HCT116 (cell line): ENCODE measurements at regions not wholly inside any gene's neighbourhood (a gene's known extent, or its start where the extent isn't known, plus 50 kb on each side); places are given as distances from the start of the nearest gene placed in this dataset.
A peak's percentile ranks its signal among the peaks of the same experiment; 100 is the strongest.

Experiments used
- ATAC-seq: fragments of 200-7000 bp; cut with Tn5 transposase; 2 replicates; pipeline ENCODE4 v1.9.1; 2020; ENCODE audit warnings: mild to moderate bottlenecking, moderate library complexity
- BruUV-seq: library from RNA; stranded (reverse); fragments of 400-500 nt; replicated peaks from 2 replicates; lab custom pipeline; 2021; lab: Mats Ljungman, UMichigan
- CTCF ChIA-PET: fragments of 300-600 bp; sonication (Branson Sonifier 250); formaldehyde crosslinking; loops from one replicate; lab custom pipeline; 2021; ENCODE audit warnings: antibody characterized with exemption; lab: Charles Lee
- POLR2A ChIA-PET: fragments of 300-600, 350-600 bp; sonication (Branson Sonifier 250); formaldehyde crosslinking; loops from one replicate; lab custom pipeline; 2021; ENCODE audit warnings: antibody characterized with exemption; lab: Charles Lee
- RAD21 ChIA-PET, 2 experiments: fragments of 300-600 bp; sonication (Branson Sonifier 250); formaldehyde crosslinking; loops; one replicate each; lab custom pipeline; 2023; ENCODE audit warnings: low total read pairs in 2 of 2; ENCODE audit not compliant: uncharacterized antibody in 2 of 2, unreplicated experiment in 2 of 2, low non-redundant PET in 1 of 2; lab: Charles Lee
- DNase-seq: peaks from one replicate; pipeline ENCODE4 v3.0.0-alpha.2; 2010; ENCODE audit warnings: low read depth, low spot score
- H2AFZ ChIP-seq: fragments of 200-600 bp; shearing (Covaris generic), sonication (generic); 2 replicates; pipeline ENCODE4 v1.6.1; 2017; ENCODE audit warnings: low read depth, mixed run types, mixed read lengths, antibody characterized with exemption, low read length; ENCODE audit not compliant: poor library complexity, severe bottlenecking
- H3K27ac ChIP-seq: 2 replicates; pipeline ENCODE4 v1.5.1; 2012; ENCODE audit warnings: low read depth, low read length
- H3K27me3 ChIP-seq: fragments of 200-600 bp; sonication (generic); 2 replicates; pipeline ENCODE4 v1.6.1; 2016; ENCODE audit warnings: mixed run types, low read length, mixed read lengths; ENCODE audit not compliant: insufficient read depth
- H3K36me3 ChIP-seq, 2 experiments: fragments of 200-500 bp in 1 of 2; fragments of 200-600 bp in 1 of 2; sonication (Bioruptor generic) in 1 of 2; sonication (generic) in 1 of 2; 2 replicates each; pipeline versions ENCODE4 v1.5.1 to v1.6.1; 2014 to 2016; ENCODE audit warnings: low read length in 2 of 2, inconsistent platforms in 1 of 2, mixed read lengths in 1 of 2, mixed run types in 1 of 2; ENCODE audit not compliant: insufficient read depth in 2 of 2, control insufficient read depth in 1 of 2
- H3K4me1 ChIP-seq, 2 experiments: fragments of 200-600 bp in 1 of 2; sonication (generic) in 1 of 2; 2 replicates each; pipeline versions ENCODE4 v1.5.1 to v1.6.1; 2012 to 2017; ENCODE audit warnings: low read length in 2 of 2, inconsistent platforms in 1 of 2, mild to moderate bottlenecking in 1 of 2, mixed read lengths in 1 of 2, mixed run types in 1 of 2, moderate library complexity in 1 of 2; ENCODE audit not compliant: insufficient read depth in 2 of 2, control insufficient read depth in 1 of 2
- H3K4me2 ChIP-seq: fragments of 200-600 bp; sonication (generic); 2 replicates; pipeline ENCODE4 v1.6.1; 2017; ENCODE audit warnings: mixed run types, low read length, mixed read lengths
- H3K4me3 ChIP-seq, 2 experiments: fragments of 200-600 bp in 1 of 2; sonication (generic) in 1 of 2; replicated peaks in 1 of 2; 2 replicates each; pipeline ENCODE4 v1.5.1; 2011 to 2016; ENCODE audit warnings: low read length in 2 of 2, control low read depth in 1 of 2, low read depth in 1 of 2, mild to moderate bottlenecking in 1 of 2, mixed read lengths in 1 of 2, mixed run types in 1 of 2
- H3K79me2 ChIP-seq: fragments of 200-600 bp; sonication (generic); 2 replicates; pipeline ENCODE4 v1.6.1; 2017; ENCODE audit warnings: mild to moderate bottlenecking, mixed run types, low read length, moderate library complexity, mixed read lengths; ENCODE audit not compliant: insufficient read depth
- H3K9ac ChIP-seq: fragments of 200-600 bp; sonication (generic); 2 replicates; pipeline ENCODE4 v1.6.1; 2016; ENCODE audit warnings: low read length, mixed read lengths
- H3K9me2 ChIP-seq: fragments of 200-600 bp; sonication (generic), shearing (Covaris generic); 2 replicates; pipeline ENCODE4 v1.6.1; 2017; ENCODE audit warnings: mixed run types, mild to moderate bottlenecking, moderate library complexity; ENCODE audit not compliant: insufficient read depth
- H3K9me3 ChIP-seq, 2 experiments: fragments of 200-500 bp in 1 of 2; fragments of 200-600 bp in 1 of 2; sonication (Bioruptor generic) in 1 of 2; sonication (generic) in 1 of 2; 2 replicates each; pipeline ENCODE4 v1.6.1; 2014 to 2017; ENCODE audit warnings: low read length in 2 of 2, mixed read lengths in 2 of 2, inconsistent platforms in 1 of 2, low read depth in 1 of 2, mild to moderate bottlenecking in 1 of 2, mixed run types in 1 of 2, moderate library complexity in 1 of 2; ENCODE audit not compliant: control insufficient read depth in 1 of 2, insufficient read depth in 1 of 2
- H4K20me1 ChIP-seq: fragments of 200-600 bp; sonication (generic), shearing (Covaris generic); 2 replicates; pipeline ENCODE4 v1.6.1; 2017; ENCODE audit warnings: mixed run types, mild to moderate bottlenecking, moderate library complexity; ENCODE audit not compliant: insufficient read depth
- CEBPB ChIP-seq: IDR thresholded peaks from 2 replicates; pipeline ENCODE4 v1.6.1; 2012; ENCODE audit warnings: low read depth
- ELF1 ChIP-seq: IDR thresholded peaks from 2 replicates; pipeline ENCODE4 v1.6.1; 2012; ENCODE audit warnings: low read depth, borderline replicate concordance
- EZH2 ChIP-seq: fragments of 200-600 bp; sonication (generic); IDR thresholded peaks from 2 replicates; pipeline ENCODE4 v1.6.1; 2017; ENCODE audit warnings: antibody characterized with exemption, mixed run types
- EZH2phosphoT487 ChIP-seq: fragments of 200-600 bp; IDR thresholded peaks from 2 replicates; pipeline ENCODE4 v1.6.1; 2018; ENCODE audit warnings: antibody characterized with exemption, borderline replicate concordance
- FOSL1 ChIP-seq: IDR thresholded peaks from 2 replicates; pipeline ENCODE4 v1.6.1; 2012; ENCODE audit warnings: low read depth
- POLR2AphosphoS5 ChIP-seq: IDR thresholded peaks from 2 replicates; pipeline ENCODE4 v1.6.1; 2011; ENCODE audit warnings: mild to moderate bottlenecking, low read depth, low read length, moderate library complexity
- RAD21 ChIP-seq: IDR thresholded peaks from 2 replicates; pipeline ENCODE4 v1.6.1; 2012; ENCODE audit warnings: low read depth, mild to moderate bottlenecking
- SRF ChIP-seq: IDR thresholded peaks from 2 replicates; pipeline ENCODE4 v1.6.1; 2012; ENCODE audit warnings: low read depth
- TCF7L2 ChIP-seq: IDR thresholded peaks from 2 replicates; pipeline ENCODE4 v1.7.0; 2011; ENCODE audit warnings: borderline replicate concordance, inconsistent platforms; ENCODE audit not compliant: insufficient read depth, insufficient read length; ENCODE audit errors: extremely low read depth
- intact Hi-C: fragments of 100-400 bp; cut with micrococcal nuclease; formaldehyde crosslinking; loops from 2 replicates; pipeline ENCODE4 v1.10.0; 2022
- TF ChIP-seq, protein P1 (sequence below), 3 experiments: fragments of 200-600 bp in 1 of 3; sonication (generic) in 1 of 3; IDR thresholded peaks in 2 of 3; conservative IDR thresholded peaks in 1 of 3; 2 replicates each; pipeline ENCODE4 v1.5.1; 2012 to 2017; ENCODE audit warnings: low read depth in 2 of 3, low read length in 2 of 3, antibody characterized with exemption in 1 of 3, borderline replicate concordance in 1 of 3, control low read depth in 1 of 3, mild to moderate bottlenecking in 1 of 3, mixed read lengths in 1 of 3, mixed run types in 1 of 3, moderate library complexity in 1 of 3; ENCODE audit not compliant: insufficient read depth in 1 of 3

DNA sequence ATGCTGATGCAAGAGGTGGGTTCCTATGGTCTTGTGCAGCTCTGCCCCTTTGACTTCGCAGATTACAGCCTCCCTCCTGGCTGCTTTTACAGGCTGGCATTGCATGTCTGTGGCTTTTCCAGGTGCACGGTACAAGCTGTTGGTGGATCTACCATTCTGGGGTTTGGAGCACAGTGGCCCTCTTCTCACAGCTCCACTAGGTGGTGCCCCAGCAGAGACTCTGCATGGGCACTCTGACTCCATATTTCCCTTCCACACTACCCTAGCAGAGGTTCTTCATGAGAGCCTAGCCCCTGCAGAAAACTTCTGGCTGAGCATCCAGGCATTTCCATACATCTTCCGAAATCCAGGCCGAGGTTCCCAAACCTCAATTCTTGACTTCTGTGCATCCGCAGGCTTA is 989.0 kb downstream of the PLA2G4A start:
- Histone ChIP-seq H3K27ac (no peak overlapping the region), H3K4me1 (no peaks in the 10 kb centered on the region), H3K4me3 (no peak overlapping the region), H4K20me1 (no peaks in the 10 kb centered on the region), H3K79me2 (no peaks in the 10 kb centered on the region), H3K9me2 (no peaks in the 10 kb centered on the region), H3K4me2 (no peak overlapping the region), H3K9me3 (no peaks in the 10 kb centered on the region), H3K27me3 (no peaks in the 10 kb centered on the region), H3K9ac (no peak overlapping the region), H3K36me3 (no peaks in the 10 kb centered on the region), H2AFZ (no peak overlapping the region)
- ATAC-seq (no peak; the same call in 1 of the 2 replicates), DNase-seq (no peak)
- ChIA-PET CTCF (interaction anchor here (0.9 kb wide), 1 partner anchor 19 kb away, joined by 3 read pairs; no protein-coding TSS in a partner anchor), POLR2A (no interaction called here), RAD21 (no interaction called here)
- intact Hi-C loops: no loop called here
- BruUV-seq: no TSS peak
- TF ChIP-seq RAD21 (peak; percentile 26; the same call in 1 of the 2 replicates), POLR2AphosphoS5 (no peak), FOSL1 (no peak), ELF1 (no peak), EZH2 (no peak), SRF (no peak), EZH2phosphoT487 (no peak), CEBPB (no peak), TCF7L2 (no peak)
- TF ChIP-seq, protein P1, sequence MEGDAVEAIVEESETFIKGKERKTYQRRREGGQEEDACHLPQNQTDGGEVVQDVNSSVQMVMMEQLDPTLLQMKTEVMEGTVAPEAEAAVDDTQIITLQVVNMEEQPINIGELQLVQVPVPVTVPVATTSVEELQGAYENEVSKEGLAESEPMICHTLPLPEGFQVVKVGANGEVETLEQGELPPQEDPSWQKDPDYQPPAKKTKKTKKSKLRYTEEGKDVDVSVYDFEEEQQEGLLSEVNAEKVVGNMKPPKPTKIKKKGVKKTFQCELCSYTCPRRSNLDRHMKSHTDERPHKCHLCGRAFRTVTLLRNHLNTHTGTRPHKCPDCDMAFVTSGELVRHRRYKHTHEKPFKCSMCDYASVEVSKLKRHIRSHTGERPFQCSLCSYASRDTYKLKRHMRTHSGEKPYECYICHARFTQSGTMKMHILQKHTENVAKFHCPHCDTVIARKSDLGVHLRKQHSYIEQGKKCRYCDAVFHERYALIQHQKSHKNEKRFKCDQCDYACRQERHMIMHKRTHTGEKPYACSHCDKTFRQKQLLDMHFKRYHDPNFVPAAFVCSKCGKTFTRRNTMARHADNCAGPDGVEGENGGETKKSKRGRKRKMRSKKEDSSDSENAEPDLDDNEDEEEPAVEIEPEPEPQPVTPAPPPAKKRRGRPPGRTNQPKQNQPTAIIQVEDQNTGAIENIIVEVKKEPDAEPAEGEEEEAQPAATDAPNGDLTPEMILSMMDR (IDR thresholded peaks at IDR 0.05 in 2 of 3, conservative IDR thresholded peaks at IDR 0.05 in 1 of 3; ENCODE audit: borderline replicate concordance in 1 of 3, insufficient read depth in 1 of 3, low read depth in 2 of 3, low read length in 2 of 3): peak in 2 of 3 experiments; percentile 28 to 35; a peak in 3 of 6 replicates
